Fibroblast of skin of back (primary cell): ENCODE measurements at regions not wholly inside any gene's neighbourhood (a gene's known extent, or its start where the extent isn't known, plus 50 kb on each side); places are given as distances from the start of the nearest gene placed in this dataset.
"Not testable (repeated sequence)": the region's sequence is repeated elsewhere in the genome, so short reads cannot be mapped to it uniquely, and the experiment has no call there.

ENCODE experiments used
- DNase-seq: peaks from one replicate; pipeline ENCODE4 v3.0.0-alpha.2; 2013

- peak; percentile 77 for DNase-seq
Measured at GRCh38 chr7:91784469-91784868, 96.0 kb downstream of the MTERF1 start.

DNA sequence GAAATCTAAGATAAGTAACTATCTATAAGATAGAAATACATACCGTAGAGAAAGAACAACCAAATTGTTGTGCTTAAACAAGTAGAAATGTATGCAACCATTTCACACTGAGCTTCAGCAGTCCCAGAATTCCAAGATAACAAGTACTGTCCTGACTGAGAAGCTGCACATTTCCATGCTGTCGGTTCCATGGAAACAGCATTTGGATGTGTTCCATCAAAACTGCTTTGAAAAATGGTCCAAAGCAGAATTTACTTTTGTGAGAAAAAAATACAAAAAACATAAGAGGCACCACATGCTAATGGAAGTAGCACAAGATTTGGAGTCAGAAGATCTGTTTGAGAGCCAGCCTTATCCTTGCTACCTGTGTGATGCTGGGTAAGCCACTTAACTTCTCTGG lies 92.6 kb downstream of the MTERF1 start:
- DNase-seq: no peak

- DNase-seq: no peak
Measured at GRCh38 chr7:91789086-91789485, 91.4 kb downstream of the MTERF1 start.

DNA sequence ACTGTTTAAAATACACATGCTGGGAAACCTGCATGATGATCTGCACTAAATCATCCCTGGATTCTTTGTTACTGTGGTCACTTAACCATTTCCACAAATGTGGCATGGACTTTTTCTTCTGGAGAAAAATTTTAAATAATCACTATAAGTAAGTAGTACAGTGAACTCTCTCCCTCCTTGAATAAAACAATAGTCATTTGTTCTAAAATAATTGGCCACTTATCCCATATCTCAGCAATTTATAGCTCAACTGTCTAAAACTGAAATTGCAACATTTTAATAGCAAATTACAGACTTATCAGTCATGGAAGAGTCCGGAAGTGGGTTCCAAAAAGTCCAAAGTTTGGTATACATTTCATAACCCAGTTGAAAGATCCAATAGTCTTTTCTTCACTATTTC lies 90.9 kb downstream of the MTERF1 start:
- DNase-seq: no peak

GRCh38 chr7:91790646-91791045 lies 89.9 kb downstream of the MTERF1 start:
- DNase-seq: not testable (repeated sequence)

DNA sequence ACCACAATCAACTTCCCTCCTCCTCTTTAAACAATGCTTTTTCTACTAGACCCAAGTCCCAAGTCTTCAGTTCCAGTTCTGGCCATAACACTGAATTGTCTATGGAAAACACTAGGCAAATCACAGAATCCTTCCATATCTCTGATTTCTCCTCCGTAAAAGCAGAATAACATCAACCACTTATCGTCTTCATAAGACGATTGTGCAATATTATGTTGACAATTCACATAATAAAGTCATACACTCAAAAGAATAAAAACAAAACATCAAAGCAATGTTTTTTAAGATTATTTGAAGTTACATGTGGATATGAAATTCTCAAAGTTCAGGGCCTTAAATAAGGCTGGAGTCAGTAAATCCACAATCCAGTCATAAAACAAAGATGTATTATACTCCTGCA lies 84.4 kb downstream of the MTERF1 start:
- DNase-seq: no peak

- DNase-seq: no peak
Measured at GRCh38 chr7:91798425-91798824, 82.1 kb downstream of the MTERF1 start.

GRCh38 chr7:91800389-91800788 lies 80.1 kb downstream of the MTERF1 start:
- DNase-seq: no peak

DNA sequence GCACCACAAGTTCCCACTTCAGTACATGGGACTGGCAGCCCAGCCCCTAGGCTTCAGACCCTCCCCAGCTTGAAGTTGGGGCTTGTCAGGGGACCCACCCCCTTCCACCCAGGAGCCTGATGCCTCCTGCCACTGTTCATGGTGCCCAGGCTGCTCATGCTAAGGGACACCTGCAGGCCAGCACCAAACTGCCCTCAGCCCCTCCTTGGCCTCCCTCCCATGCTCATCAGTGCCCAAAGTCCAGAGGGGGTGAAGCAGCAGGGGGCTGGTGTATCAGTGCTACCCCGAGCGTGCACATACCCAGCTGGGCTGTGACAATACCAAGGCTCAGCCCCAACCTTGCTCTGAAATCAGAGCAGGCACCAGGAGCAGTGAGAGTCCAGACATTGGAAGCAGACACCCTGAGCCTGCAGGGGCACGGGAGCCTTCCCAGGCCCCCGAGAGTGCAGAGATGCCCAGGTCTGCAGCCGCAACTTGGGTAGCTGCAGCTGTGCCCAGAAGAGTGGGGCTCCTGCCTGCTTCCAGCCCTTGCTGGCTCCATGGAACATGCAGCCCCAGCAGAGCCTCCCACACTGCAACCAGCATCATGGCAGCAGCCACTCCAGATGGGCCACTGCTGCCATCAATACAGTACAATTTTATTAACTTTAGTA lies 79.0 kb downstream of the MTERF1 start:
- no peak for DNase-seq

DNA sequence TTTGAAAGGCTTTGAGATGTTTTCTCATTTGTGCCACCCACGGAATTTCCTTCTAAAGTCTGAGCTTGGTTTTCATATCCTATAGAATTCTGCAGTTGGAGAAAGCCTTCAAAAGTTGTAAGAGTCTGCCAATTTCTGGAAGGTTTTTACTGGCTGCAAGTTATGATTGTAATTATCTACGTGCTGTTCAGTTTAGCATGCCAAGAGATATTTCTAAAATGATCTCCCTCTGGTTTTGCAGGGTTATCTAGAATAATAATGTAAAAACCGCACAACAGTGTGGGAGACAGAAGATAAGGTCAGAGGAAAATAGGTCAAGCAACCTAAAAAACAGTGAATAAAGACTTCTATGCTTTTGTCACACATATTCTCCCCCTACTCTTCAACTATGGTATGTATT lies 69.3 kb downstream of the MTERF1 start:
- DNase-seq: peak; percentile 4

GRCh38 chr7:91811641-91812040 lies 68.9 kb downstream of the MTERF1 start:
- peak; percentile 19 for DNase-seq

- DNase-seq: no peak
Measured at GRCh38 chr7:91812388-91812787, 68.1 kb downstream of the MTERF1 start.

- no peak for DNase-seq
Measured at GRCh38 chr7:91814189-91814588, 66.3 kb downstream of the MTERF1 start.
